GM12892 (cell line): ENCODE measurements at regions not wholly inside any gene's neighbourhood (a gene's known extent, or its start where the extent isn't known, plus 50 kb on each side); places are given as distances from the start of the nearest gene placed in this dataset.
"Not testable (repeated sequence)": the region's sequence is repeated elsewhere in the genome, so short reads cannot be mapped to it uniquely, and the experiment has no call there.

Experiments
- POLR2A ChIP-seq: IDR thresholded peaks from 2 replicates; pipeline ENCODE4 v1.6.1; 2011; ENCODE audit warnings: low read depth, low read length, control low read depth
- TAF1 ChIP-seq: IDR thresholded peaks from 2 replicates; pipeline ENCODE4 v1.6.1; 2011; ENCODE audit warnings: low read depth, mild to moderate bottlenecking, control low read depth, low read length, borderline replicate concordance

- not testable (repeated sequence) for TF ChIP-seq TAF1, POLR2A
Measured at GRCh38 chr22:16679191-16679834, 86.7 kb upstream of the CCT8L2 start.
